ENCODE measurements at regions not wholly inside any gene's neighbourhood (a gene's known extent, or its start where the extent isn't known, plus 50 kb on each side); places are given as distances from the start of the nearest gene placed in this dataset.

GRCh38 chr14:26190646-26191045 is 407.2 kb downstream of the NOVA1 start:
- Histone ChIP-seq H3K4me1 (ENCODE audit: insufficient read depth, low read length) (no peaks in the 10 kb centered on the region), H3K9ac (ENCODE audit: extremely low read depth, insufficient read length, low read length) (no peak overlapping the region), H3K79me1 (ENCODE audit: insufficient read depth, low read depth, low read length, poor library complexity, severe bottlenecking) (no peaks in the 10 kb centered on the region), H4K5ac (ENCODE audit: insufficient read length, low read depth, low read length) (no peak overlapping the region), H3K27ac (ENCODE audit: insufficient read length, low read depth, low read length) (no peak overlapping the region), H2BK120ac (ENCODE audit: low read depth, low read length, poor library complexity, severe bottlenecking) (no peak overlapping the region), H4K8ac (replicated peaks; ENCODE audit: insufficient read length, low read depth, low read length) (no peak overlapping the region), H3K27me3 (ENCODE audit: insufficient read depth, low read length) (no peaks in the 10 kb centered on the region), H2BK15ac (ENCODE audit: low read depth, low read length) (no peak overlapping the region), H3K23ac (ENCODE audit: insufficient read length, low read depth, low read length) (no peak overlapping the region), H3K79me2 (ENCODE audit: insufficient read depth, low read length) (no peaks in the 10 kb centered on the region), H3K56ac (ENCODE audit: insufficient read length, low read depth, low read length) (no peak overlapping the region), H3K4me2 (ENCODE audit: insufficient read depth, insufficient read length, low read length) (no peak overlapping the region), H3K9me3 (ENCODE audit: control insufficient read depth, low read depth, low read length) (no peaks in the 10 kb centered on the region), H3K23me2 (ENCODE audit: insufficient read length, low read depth, low read length, poor library complexity, severe bottlenecking) (no peaks in the 10 kb centered on the region), H2AFZ (ENCODE audit: low read length) (no peak overlapping the region), H3K18ac (ENCODE audit: insufficient read length, low read depth, low read length) (no peak overlapping the region), H4K91ac (ENCODE audit: insufficient read length, low read depth, low read length) (no peak overlapping the region), H3T11ph (ENCODE audit: low read length) (no peak overlapping the region), H2BK12ac (ENCODE audit: insufficient read length, low read depth, low read length) (no peak overlapping the region), H2AK5ac (ENCODE audit: insufficient read length, low read length) (no peak overlapping the region), H3K14ac (ENCODE audit: insufficient read depth, low read length) (no peak overlapping the region), H2BK20ac (ENCODE audit: low read depth, low read length, poor library complexity, severe bottlenecking) (no peak overlapping the region), H2BK5ac (ENCODE audit: insufficient read length, low read length) (no peak overlapping the region), H3K4ac (ENCODE audit: low read depth, low read length) (no peak overlapping the region), H4K20me1 (ENCODE audit: control insufficient read depth, insufficient read depth, insufficient read length) (no peaks in the 10 kb centered on the region)
- WGBS (ENCODE audit: extremely low coverage, insufficient read length, low lambda C conversion rate), result no CpG with 5 or more reads among the region's 2 CpGs
- Mint-ChIP-seq H3K4me1 (peaks cover 0 to 6% of the 10 kb centered on the region in 2 experiments; a peak in 1 of 4 replicates), H3K9me3 (no peaks in the 10 kb centered on the region), H3K4me3 (no peak overlapping the region), H3K27ac (no peak overlapping the region), H3K36me3 (ENCODE audit: insufficient read depth in 1 of 3, low read depth in 3 of 3) (no peaks in the 10 kb centered on the region), H3K27me3 (ENCODE audit: low read depth) (no peaks in the 10 kb centered on the region)
- no peak for DNase-seq
- no peak for TF ChIP-seq CTCF (conservative IDR thresholded peaks at IDR 0.05)

Data from H9 (cell line).